ENCODE measurements at regions not wholly inside any gene's neighbourhood (a gene's known extent, or its start where the extent isn't known, plus 50 kb on each side); places are given as distances from the start of the nearest gene placed in this dataset.

DNA sequence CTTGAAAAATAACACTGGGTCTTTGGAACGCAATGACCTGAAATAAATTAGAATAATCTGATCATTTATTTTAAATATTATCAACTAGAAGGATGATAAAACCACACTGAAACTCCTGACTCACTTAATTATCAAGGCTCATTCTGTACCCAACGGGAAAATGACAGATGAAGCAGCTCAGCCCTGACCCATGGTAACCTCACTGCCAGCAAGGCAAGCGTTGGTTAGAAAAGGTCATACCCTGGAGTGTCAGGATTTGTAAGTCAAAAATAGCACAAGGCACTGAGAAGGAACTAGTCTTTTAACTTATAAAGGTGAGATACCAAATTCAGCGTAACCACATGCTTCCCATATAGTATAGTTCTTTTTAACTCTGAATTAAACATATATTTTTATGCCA lies 277.5 kb downstream of the ETAA1 start:
- TF ChIP-seq, protein P1, sequence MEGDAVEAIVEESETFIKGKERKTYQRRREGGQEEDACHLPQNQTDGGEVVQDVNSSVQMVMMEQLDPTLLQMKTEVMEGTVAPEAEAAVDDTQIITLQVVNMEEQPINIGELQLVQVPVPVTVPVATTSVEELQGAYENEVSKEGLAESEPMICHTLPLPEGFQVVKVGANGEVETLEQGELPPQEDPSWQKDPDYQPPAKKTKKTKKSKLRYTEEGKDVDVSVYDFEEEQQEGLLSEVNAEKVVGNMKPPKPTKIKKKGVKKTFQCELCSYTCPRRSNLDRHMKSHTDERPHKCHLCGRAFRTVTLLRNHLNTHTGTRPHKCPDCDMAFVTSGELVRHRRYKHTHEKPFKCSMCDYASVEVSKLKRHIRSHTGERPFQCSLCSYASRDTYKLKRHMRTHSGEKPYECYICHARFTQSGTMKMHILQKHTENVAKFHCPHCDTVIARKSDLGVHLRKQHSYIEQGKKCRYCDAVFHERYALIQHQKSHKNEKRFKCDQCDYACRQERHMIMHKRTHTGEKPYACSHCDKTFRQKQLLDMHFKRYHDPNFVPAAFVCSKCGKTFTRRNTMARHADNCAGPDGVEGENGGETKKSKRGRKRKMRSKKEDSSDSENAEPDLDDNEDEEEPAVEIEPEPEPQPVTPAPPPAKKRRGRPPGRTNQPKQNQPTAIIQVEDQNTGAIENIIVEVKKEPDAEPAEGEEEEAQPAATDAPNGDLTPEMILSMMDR (IDR thresholded peaks at IDR 0.05; ENCODE audit: insufficient read depth in 1 of 2, low read depth in 1 of 2, low read length in 1 of 2, severe bottlenecking in 1 of 2, unreplicated experiment in 1 of 2), result no peak
- no peaks in the 10 kb centered on the region for H3K36me3 Mint-ChIP-seq (ENCODE audit: insufficient read depth, unreplicated experiment)
- Histone ChIP-seq H3K4me1 (no peaks in the 10 kb centered on the region), H3K4me3 (ENCODE audit: low read depth, low read length) (no peak overlapping the region), H3K9me3 (0 out of 2 replicates have a peak, but pooled peaks cover 3% of the 10 kb centered on the region), H3K27me3 (replicated peaks; ENCODE audit: control insufficient read depth, insufficient read depth, low read length) (no peaks in the 10 kb centered on the region), H3K36me3 (ENCODE audit: control insufficient read depth, insufficient read depth, low read length) (no peaks in the 10 kb centered on the region)
- no peak overlapping the region for H3K4me3 Mint-ChIP-seq (ENCODE audit: unreplicated experiment)
- ChIA-PET CTCF (no interaction called here), POLR2A (no interaction called here)
- no peak for DNase-seq
- no peaks in the 10 kb centered on the region for H3K27me3 Mint-ChIP-seq (ENCODE audit: insufficient read depth, unreplicated experiment)
- BruUV-seq (replicated peaks), result no TSS peak
- no peaks in the 10 kb centered on the region for H3K4me1 Mint-ChIP-seq (ENCODE audit: low read depth, unreplicated experiment)
- intact Hi-C loops (cut with micrococcal nuclease; ENCODE audit: unreplicated experiment), result no loop called here
- no peak overlapping the region for H3K27ac Mint-ChIP-seq (ENCODE audit: unreplicated experiment)
- no peaks in the 10 kb centered on the region for H3K9me3 Mint-ChIP-seq (ENCODE audit: unreplicated experiment)

GRCh38 chr2:67684991-67685390 lies 287.9 kb downstream of the ETAA1 start:
- H3K4me1 Mint-ChIP-seq (ENCODE audit: low read depth, unreplicated experiment), result no peaks in the 10 kb centered on the region
- no peaks in the 10 kb centered on the region for H3K9me3 Mint-ChIP-seq (ENCODE audit: unreplicated experiment)
- no peak overlapping the region for H3K4me3 ChIP-seq (ENCODE audit: low read depth, low read length)
- ChIA-PET POLR2A (no interaction called here), CTCF (no interaction called here)
- TF ChIP-seq, protein P1 (IDR thresholded peaks at IDR 0.05; ENCODE audit: insufficient read depth in 1 of 2, low read depth in 1 of 2, low read length in 1 of 2, severe bottlenecking in 1 of 2, unreplicated experiment in 1 of 2), result no peak
- no peak overlapping the region for H3K27ac Mint-ChIP-seq (ENCODE audit: unreplicated experiment)
- H3K36me3 ChIP-seq (ENCODE audit: control insufficient read depth, insufficient read depth, low read length), result no peaks in the 10 kb centered on the region
- H3K36me3 Mint-ChIP-seq (ENCODE audit: insufficient read depth, unreplicated experiment), result no peaks in the 10 kb centered on the region
- H3K27me3 ChIP-seq (replicated peaks; ENCODE audit: control insufficient read depth, insufficient read depth, low read length), result no peaks in the 10 kb centered on the region; the same call in 1 of the 2 replicates
- no TSS peak for BruUV-seq (replicated peaks)
- no peak for DNase-seq
- intact Hi-C loops (cut with micrococcal nuclease; ENCODE audit: unreplicated experiment), result no loop called here
- H3K9me3 ChIP-seq, result no peaks in the 10 kb centered on the region
- H3K4me3 Mint-ChIP-seq (ENCODE audit: unreplicated experiment), result no peak overlapping the region
- peaks cover 6% of the 10 kb centered on the region for H3K27me3 Mint-ChIP-seq (ENCODE audit: insufficient read depth, unreplicated experiment)
- no peaks in the 10 kb centered on the region for H3K4me1 ChIP-seq

DNA sequence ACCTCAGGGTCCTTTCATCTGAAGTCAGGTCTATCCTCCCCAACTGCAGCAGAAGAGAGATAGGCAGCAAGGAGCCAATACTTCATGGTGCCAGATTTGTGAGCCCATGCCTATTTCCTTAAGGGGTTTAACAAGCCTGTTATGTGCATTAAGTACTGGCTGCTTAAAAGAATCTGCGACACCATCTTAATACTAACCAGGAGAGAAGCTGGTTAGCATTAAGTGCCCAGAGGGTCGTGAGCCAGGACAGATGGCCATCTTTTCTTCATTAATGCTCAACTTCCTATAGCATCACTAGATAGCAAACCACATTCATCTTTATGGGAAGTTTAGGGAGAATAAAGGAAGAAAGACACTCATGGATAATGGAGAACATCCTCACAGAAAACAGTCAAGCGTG lies 289.1 kb downstream of the ETAA1 start:
- Histone ChIP-seq H3K9me3 (no peaks in the 10 kb centered on the region), H3K36me3 (ENCODE audit: control insufficient read depth, insufficient read depth, low read length) (no peaks in the 10 kb centered on the region), H3K4me3 (ENCODE audit: low read depth, low read length) (no peak overlapping the region), H3K4me1 (no peaks in the 10 kb centered on the region), H3K27me3 (replicated peaks; ENCODE audit: control insufficient read depth, insufficient read depth, low read length) (no peaks in the 10 kb centered on the region; the same call in 1 of the 2 replicates)
- no peak for DNase-seq
- Mint-ChIP-seq H3K4me3 (ENCODE audit: unreplicated experiment) (no peak overlapping the region), H3K27me3 (ENCODE audit: insufficient read depth, unreplicated experiment) (peaks cover 5% of the 10 kb centered on the region), H3K27ac (ENCODE audit: unreplicated experiment) (no peak overlapping the region), H3K9me3 (ENCODE audit: unreplicated experiment) (no peaks in the 10 kb centered on the region), H3K36me3 (ENCODE audit: insufficient read depth, unreplicated experiment) (no peaks in the 10 kb centered on the region), H3K4me1 (ENCODE audit: low read depth, unreplicated experiment) (no peaks in the 10 kb centered on the region)
- POLR2A ChIA-PET, result no interaction called here
- CTCF ChIA-PET, result no interaction called here
- TF ChIP-seq, protein P1 (IDR thresholded peaks at IDR 0.05; ENCODE audit: insufficient read depth in 1 of 2, low read depth in 1 of 2, low read length in 1 of 2, severe bottlenecking in 1 of 2, unreplicated experiment in 1 of 2), result no peak
- intact Hi-C loops (cut with micrococcal nuclease; ENCODE audit: unreplicated experiment), result no loop called here
- BruUV-seq (replicated peaks), result no TSS peak
